AG09319 (cell line): ENCODE measurements at regions not wholly inside any gene's neighbourhood (a gene's known extent, or its start where the extent isn't known, plus 50 kb on each side); places are given as distances from the start of the nearest gene placed in this dataset.

Source experiments
- DNase-seq: peaks from one replicate; pipeline ENCODE4 v3.0.0-alpha.2; 2010; ENCODE audit warnings: low read depth; ENCODE audit errors: extremely low read depth
- TF ChIP-seq, protein P1 (sequence below): IDR thresholded peaks from 2 replicates; pipeline ENCODE4 v1.5.1; 2011; ENCODE audit warnings: low read depth, mild to moderate bottlenecking, inconsistent platforms, low read length, moderate library complexity

DNA sequence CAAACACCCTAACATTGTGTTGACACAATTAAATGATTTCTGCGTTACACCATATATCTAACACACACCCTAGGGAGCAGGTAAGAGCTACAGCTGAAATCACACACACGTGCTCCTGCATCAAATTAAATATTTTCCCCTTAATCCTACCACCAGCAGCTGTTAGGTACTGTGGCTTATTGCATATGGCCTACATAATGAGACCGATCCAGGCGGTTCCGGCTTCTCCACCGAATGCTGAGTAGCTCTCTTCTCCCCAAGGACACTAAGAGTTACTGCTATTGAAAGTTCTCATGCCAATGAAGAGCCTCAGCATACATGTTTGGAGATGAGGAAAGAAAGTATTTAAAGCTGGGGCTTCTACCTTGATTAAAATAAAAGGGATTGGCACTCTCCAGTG is 472.2 kb upstream of the STXBP6 start:
- no peak for DNase-seq
- TF ChIP-seq, protein P1, sequence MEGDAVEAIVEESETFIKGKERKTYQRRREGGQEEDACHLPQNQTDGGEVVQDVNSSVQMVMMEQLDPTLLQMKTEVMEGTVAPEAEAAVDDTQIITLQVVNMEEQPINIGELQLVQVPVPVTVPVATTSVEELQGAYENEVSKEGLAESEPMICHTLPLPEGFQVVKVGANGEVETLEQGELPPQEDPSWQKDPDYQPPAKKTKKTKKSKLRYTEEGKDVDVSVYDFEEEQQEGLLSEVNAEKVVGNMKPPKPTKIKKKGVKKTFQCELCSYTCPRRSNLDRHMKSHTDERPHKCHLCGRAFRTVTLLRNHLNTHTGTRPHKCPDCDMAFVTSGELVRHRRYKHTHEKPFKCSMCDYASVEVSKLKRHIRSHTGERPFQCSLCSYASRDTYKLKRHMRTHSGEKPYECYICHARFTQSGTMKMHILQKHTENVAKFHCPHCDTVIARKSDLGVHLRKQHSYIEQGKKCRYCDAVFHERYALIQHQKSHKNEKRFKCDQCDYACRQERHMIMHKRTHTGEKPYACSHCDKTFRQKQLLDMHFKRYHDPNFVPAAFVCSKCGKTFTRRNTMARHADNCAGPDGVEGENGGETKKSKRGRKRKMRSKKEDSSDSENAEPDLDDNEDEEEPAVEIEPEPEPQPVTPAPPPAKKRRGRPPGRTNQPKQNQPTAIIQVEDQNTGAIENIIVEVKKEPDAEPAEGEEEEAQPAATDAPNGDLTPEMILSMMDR: no peak

DNA sequence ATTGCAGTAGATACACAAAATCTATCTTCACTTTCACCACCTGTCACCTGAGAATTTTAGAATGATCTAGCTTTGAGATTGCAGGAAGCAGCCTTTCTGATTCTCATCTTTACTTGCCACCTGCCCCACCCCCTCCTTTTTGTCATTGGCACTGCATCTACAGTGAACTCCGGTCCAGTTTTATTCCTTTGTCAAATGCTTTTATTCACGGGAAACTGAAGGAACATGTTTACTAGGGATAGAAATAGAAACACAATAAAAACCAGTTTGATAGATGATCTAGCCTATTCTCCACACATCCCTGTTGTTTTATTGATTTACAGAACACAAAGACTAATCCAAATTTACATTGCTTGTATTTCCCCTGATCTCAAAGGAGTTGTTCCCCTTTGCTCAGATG is 471.7 kb upstream of the STXBP6 start:
- TF ChIP-seq, protein P1: no peak
- no peak for DNase-seq

DNA sequence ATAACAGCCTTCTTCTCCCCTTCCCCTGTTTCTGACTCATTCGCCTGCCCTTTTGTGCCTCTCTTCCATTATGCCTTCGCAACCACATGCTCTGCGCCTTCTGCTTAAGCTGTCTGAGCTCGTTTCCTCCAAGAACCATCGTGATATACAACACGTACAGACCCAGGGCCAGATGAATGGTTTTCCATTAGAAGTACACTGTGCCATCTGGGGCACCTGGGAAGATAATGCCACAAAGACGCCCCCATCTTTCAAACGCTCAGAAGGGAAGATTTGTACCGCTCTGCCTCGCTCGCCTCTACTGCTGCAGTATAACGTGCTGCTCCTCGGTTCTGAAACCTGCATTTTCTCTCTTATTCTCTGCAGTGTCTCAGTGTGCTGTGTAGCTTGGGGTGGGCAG is 470.9 kb upstream of the STXBP6 start:
- DNase-seq: no peak
- TF ChIP-seq, protein P1: no peak

DNA sequence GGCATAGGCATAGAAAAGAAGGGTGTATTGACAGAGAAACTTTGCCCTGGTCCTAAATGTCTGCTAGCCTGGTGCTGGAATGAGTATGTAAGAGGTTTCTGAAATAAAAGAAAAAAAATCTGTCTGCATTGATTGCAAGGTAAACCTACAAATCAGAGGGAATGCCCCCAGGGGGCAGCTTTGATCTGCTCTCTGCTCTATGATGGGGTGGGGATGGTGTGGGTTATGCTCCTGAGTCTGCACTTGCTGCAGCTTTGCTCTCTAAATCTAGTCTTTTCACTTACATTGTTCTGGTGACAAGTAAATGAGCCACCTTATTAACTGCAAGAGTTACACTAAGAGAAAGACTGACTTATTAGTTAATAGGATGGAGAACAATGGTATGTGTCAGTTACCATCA is 468.4 kb upstream of the STXBP6 start:
- TF ChIP-seq, protein P1: no peak
- DNase-seq: no peak

DNA sequence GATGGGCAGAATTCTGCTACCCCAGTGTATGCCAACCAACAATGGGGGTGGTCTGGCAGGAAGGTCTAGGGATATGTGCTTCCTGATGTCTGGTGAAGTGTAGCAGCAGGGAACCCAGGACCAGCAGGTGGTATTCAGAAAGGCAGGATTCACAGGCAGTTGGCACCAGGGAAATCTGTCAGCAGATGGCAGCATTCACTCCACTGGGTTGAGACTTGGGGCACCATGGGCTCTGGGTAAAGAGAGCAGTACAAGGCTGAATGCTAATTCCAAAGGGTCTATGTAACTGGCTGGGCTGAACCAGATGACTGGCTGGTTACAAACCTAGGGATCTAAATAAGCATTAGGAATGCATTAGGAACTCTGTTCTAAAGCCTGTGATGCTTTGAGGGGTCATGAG is 466.9 kb upstream of the STXBP6 start:
- TF ChIP-seq, protein P1: no peak
- DNase-seq: no peak

DNA sequence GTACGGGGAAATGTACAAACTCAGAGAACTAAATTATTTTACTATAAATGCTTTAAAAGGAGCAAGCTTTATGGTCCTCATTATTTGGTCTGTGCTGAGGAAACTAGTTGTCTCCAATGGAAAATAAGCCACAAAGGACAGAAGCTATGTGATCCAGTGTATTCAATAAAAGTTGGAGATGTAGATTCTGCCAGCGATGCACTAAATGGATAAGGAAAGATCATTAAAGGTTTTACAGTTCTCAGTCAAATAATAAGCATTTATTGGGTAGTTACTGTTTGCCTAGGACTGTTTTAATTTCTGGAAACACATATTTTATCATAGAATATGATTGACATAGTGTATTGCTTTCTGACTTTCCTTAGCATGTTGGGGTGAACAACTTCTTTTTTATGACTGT is 458.9 kb upstream of the STXBP6 start:
- TF ChIP-seq, protein P1: no peak
- DNase-seq: no peak

DNA sequence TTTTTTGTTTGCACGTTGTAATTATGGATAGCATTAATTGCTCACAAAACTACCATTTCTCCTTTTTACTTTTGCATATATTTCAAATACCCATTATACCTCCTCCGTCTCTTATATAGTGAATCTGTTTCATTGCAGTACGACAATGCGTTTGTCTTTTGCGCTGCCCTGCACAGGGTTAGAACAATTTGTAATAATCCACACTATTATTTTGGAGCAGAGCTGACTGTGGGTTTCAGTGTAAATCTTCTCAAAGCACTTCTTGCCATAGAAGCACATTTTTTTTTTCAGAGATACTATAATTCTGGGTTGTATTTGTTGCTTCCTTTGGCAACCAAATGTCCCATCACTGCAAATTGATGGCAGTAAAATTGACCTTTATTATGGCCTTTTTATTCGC is 451.8 kb upstream of the STXBP6 start:
- TF ChIP-seq, protein P1: no peak
- no peak for DNase-seq
